HL-60 (cell line): ENCODE measurements at regions not wholly inside any gene's neighbourhood (a gene's known extent, or its start where the extent isn't known, plus 50 kb on each side); places are given as distances from the start of the nearest gene placed in this dataset.
"Not testable (repeated sequence)": the region's sequence is repeated elsewhere in the genome, so short reads cannot be mapped to it uniquely, and the experiment has no call there.

Source experiments
- DNase-seq, 2 experiments: peaks; one replicate each; pipeline ENCODE4 v3.0.0-alpha.2; 2010 to 2020; ENCODE audit warnings: low read depth in 1 of 2, low spot score in 1 of 2
- H3K27ac ChIP-seq: fragments of 250-450 bp; sonication (Bioruptor Pico); replicated peaks from 2 replicates; pipeline ENCODE4 v1.5.1; 2020; ENCODE audit warnings: mild to moderate bottlenecking, moderate library complexity
- H3K27me3 ChIP-seq: fragments of 250-450 bp; sonication (Bioruptor Pico); 2 replicates; pipeline ENCODE4 v1.5.1; 2021; ENCODE audit warnings: mild to moderate bottlenecking, moderate library complexity; ENCODE audit not compliant: insufficient read depth, poor library complexity, severe bottlenecking
- H3K4me3 ChIP-seq: replicated peaks from 2 replicates; pipeline ENCODE4 v1.5.1; 2011; ENCODE audit warnings: mild to moderate bottlenecking, control low read depth, low read length; ENCODE audit not compliant: insufficient read depth
- GABPA ChIP-seq: IDR thresholded peaks from 2 replicates; pipeline ENCODE4 v1.6.1; 2012; ENCODE audit warnings: low read depth
- POLR2AphosphoS5 ChIP-seq: IDR thresholded peaks from 2 replicates; pipeline ENCODE4 v1.6.1; 2012; ENCODE audit warnings: low read depth
- SPI1 ChIP-seq: IDR thresholded peaks from 2 replicates; pipeline ENCODE4 v1.6.1; 2012; ENCODE audit warnings: low read depth, mild to moderate bottlenecking, borderline replicate concordance
- TF ChIP-seq, protein P1 (sequence below): IDR thresholded peaks from one replicate; pipeline ENCODE4 v1.5.1; 2011; ENCODE audit warnings: low read length, control low read depth, inconsistent platforms; ENCODE audit not compliant: insufficient read depth
- TF ChIP-seq, protein P2 (sequence below): IDR thresholded peaks from 2 replicates; pipeline ENCODE4 v1.6.1; 2012; ENCODE audit warnings: low read depth; ENCODE audit not compliant: insufficient replicate concordance

- Histone ChIP-seq H3K4me3 (no peak overlapping the region), H3K27me3 (no peaks in the 10 kb centered on the region), H3K27ac (no peak overlapping the region)
- DNase-seq = no peak
- TF ChIP-seq, protein P1, sequence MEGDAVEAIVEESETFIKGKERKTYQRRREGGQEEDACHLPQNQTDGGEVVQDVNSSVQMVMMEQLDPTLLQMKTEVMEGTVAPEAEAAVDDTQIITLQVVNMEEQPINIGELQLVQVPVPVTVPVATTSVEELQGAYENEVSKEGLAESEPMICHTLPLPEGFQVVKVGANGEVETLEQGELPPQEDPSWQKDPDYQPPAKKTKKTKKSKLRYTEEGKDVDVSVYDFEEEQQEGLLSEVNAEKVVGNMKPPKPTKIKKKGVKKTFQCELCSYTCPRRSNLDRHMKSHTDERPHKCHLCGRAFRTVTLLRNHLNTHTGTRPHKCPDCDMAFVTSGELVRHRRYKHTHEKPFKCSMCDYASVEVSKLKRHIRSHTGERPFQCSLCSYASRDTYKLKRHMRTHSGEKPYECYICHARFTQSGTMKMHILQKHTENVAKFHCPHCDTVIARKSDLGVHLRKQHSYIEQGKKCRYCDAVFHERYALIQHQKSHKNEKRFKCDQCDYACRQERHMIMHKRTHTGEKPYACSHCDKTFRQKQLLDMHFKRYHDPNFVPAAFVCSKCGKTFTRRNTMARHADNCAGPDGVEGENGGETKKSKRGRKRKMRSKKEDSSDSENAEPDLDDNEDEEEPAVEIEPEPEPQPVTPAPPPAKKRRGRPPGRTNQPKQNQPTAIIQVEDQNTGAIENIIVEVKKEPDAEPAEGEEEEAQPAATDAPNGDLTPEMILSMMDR = no peak
- TF ChIP-seq POLR2AphosphoS5 = no peak
- TF ChIP-seq GABPA = no peak
- TF ChIP-seq SPI1 = no peak
- TF ChIP-seq, protein P2, sequence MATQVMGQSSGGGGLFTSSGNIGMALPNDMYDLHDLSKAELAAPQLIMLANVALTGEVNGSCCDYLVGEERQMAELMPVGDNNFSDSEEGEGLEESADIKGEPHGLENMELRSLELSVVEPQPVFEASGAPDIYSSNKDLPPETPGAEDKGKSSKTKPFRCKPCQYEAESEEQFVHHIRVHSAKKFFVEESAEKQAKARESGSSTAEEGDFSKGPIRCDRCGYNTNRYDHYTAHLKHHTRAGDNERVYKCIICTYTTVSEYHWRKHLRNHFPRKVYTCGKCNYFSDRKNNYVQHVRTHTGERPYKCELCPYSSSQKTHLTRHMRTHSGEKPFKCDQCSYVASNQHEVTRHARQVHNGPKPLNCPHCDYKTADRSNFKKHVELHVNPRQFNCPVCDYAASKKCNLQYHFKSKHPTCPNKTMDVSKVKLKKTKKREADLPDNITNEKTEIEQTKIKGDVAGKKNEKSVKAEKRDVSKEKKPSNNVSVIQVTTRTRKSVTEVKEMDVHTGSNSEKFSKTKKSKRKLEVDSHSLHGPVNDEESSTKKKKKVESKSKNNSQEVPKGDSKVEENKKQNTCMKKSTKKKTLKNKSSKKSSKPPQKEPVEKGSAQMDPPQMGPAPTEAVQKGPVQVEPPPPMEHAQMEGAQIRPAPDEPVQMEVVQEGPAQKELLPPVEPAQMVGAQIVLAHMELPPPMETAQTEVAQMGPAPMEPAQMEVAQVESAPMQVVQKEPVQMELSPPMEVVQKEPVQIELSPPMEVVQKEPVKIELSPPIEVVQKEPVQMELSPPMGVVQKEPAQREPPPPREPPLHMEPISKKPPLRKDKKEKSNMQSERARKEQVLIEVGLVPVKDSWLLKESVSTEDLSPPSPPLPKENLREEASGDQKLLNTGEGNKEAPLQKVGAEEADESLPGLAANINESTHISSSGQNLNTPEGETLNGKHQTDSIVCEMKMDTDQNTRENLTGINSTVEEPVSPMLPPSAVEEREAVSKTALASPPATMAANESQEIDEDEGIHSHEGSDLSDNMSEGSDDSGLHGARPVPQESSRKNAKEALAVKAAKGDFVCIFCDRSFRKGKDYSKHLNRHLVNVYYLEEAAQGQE = no peak
These were observed 246.2 kb upstream of the PITX2 start for GRCh38 chr4:110869114-110869513.

GRCh38 chr4:110869862-110870572 is 247.1 kb upstream of the PITX2 start:
- H3K27me3 ChIP-seq = no peaks in the 10 kb centered on the region
- no peak for DNase-seq
- TF ChIP-seq POLR2AphosphoS5 = no peak
- no peak for TF ChIP-seq GABPA
- TF ChIP-seq, protein P2 = no peak
- no peak for TF ChIP-seq SPI1
- TF ChIP-seq, protein P1 = no peak
- H3K27ac ChIP-seq = no peak overlapping the region
- H3K4me3 ChIP-seq = no peak overlapping the region

- not testable (repeated sequence) for DNase-seq, H3K4me3 ChIP-seq, H3K27ac ChIP-seq, H3K27me3 ChIP-seq
These were observed 253.3 kb upstream of the PITX2 start for GRCh38 chr4:110876214-110876613.

- H3K27me3 ChIP-seq = no peaks in the 10 kb centered on the region
- no peak overlapping the region for H3K4me3 ChIP-seq
- TF ChIP-seq, protein P2 = no peak
- TF ChIP-seq POLR2AphosphoS5 = no peak
- no peak for TF ChIP-seq GABPA
- TF ChIP-seq, protein P1 = no peak
- no peak for TF ChIP-seq SPI1
- H3K27ac ChIP-seq = no peak overlapping the region
- no peak for DNase-seq
These were observed 254.0 kb upstream of the PITX2 start for GRCh38 chr4:110876866-110877265.
